ENCODE measurements at regions not wholly inside any gene's neighbourhood (a gene's known extent, or its start where the extent isn't known, plus 50 kb on each side); places are given as distances from the start of the nearest gene placed in this dataset.

- Histone ChIP-seq H3K4me2 (replicated peaks; ENCODE audit: low read depth, low read length, poor library complexity, severe bottlenecking) (no peak overlapping the region), H3K27me3 (replicated peaks in 1 of 4; ENCODE audit: control extremely low read depth in 1 of 4, control insufficient read depth in 3 of 4, insufficient read depth in 4 of 4, low read length in 3 of 4) (no peaks in the 10 kb centered on the region), H3K79me2 (ENCODE audit: control insufficient read depth, insufficient read depth, low read length) (no peaks in the 10 kb centered on the region), H2AFZ (ENCODE audit: insufficient read depth, low read depth, low read length, poor library complexity, severe bottlenecking) (no peak overlapping the region), H3K9me3 (ENCODE audit: control extremely low read depth in 1 of 3, control insufficient read depth in 2 of 3, insufficient read depth in 1 of 3, low read length in 2 of 3) (no peaks in the 10 kb centered on the region), H4K20me1 (ENCODE audit: control insufficient read depth, insufficient read depth, low read length, poor library complexity, severe bottlenecking) (no peaks in the 10 kb centered on the region), H3K36me3 (replicated peaks in 1 of 2; ENCODE audit: control extremely low read depth in 1 of 2, control insufficient read depth in 1 of 2, extremely low read depth in 1 of 2, insufficient read depth in 2 of 2, low read length in 1 of 2) (no peaks in the 10 kb centered on the region), H3K4me3 (ENCODE audit: control extremely low read depth in 1 of 5, extremely low read depth in 1 of 5, insufficient read depth in 1 of 5, low read depth in 2 of 5, low read length in 4 of 5) (no peak overlapping the region), H3K27ac (ENCODE audit: low read length in 2 of 2) (no peak overlapping the region), H3K4me1 (ENCODE audit: control insufficient read depth in 2 of 2, insufficient read depth in 2 of 2, low read length in 2 of 2) (no peaks in the 10 kb centered on the region), H3K9ac (ENCODE audit: low read length) (no peak overlapping the region)
- ChIA-PET POLR2A (no interaction called here), CTCF (no interaction called here)
- Mint-ChIP-seq H3K27ac (no peak overlapping the region), H3K9me3 (ENCODE audit: insufficient read depth) (no peaks in the 10 kb centered on the region), H3K27me3 (no peaks in the 10 kb centered on the region), H3K4me1 (no peaks in the 10 kb centered on the region), H3K4me3 (no peak overlapping the region)
- DNase-seq = no peak
- TF ChIP-seq EZH2 (IDR thresholded peaks at IDR 0.05; ENCODE audit: borderline replicate concordance, insufficient read depth, low read depth, low read length, poor library complexity, severe bottlenecking) = no peak
- TF ChIP-seq CTCF (IDR thresholded peaks at IDR 0.05) = no peak
- ATAC-seq (ENCODE audit: low read depth) = no peak
- WGBS (ENCODE audit: insufficient coverage) = 67% methylated on average over 2 of the region's 3 CpGs
- intact Hi-C loops (cut with micrococcal nuclease) = no loop called here
Measured at GRCh38 chr4:114312338-114312737, 286.3 kb upstream of the UGT8 start.

GRCh38 chr4:114316789-114317188, 281.8 kb upstream of the UGT8 start:
- no peak for DNase-seq
- no peaks in the 10 kb centered on the region for H3K4me1 Mint-ChIP-seq
- ATAC-seq (ENCODE audit: low read depth) = no peak
- ChIA-PET POLR2A (no interaction called here), CTCF (no interaction called here)
- no peak overlapping the region for H3K4me3 Mint-ChIP-seq
- Histone ChIP-seq H4K20me1 (ENCODE audit: control insufficient read depth, insufficient read depth, low read length, poor library complexity, severe bottlenecking) (no peaks in the 10 kb centered on the region), H3K27ac (ENCODE audit: low read length in 2 of 2) (no peak overlapping the region), H3K79me2 (ENCODE audit: control insufficient read depth, insufficient read depth, low read length) (no peaks in the 10 kb centered on the region), H2AFZ (ENCODE audit: insufficient read depth, low read depth, low read length, poor library complexity, severe bottlenecking) (no peak overlapping the region), H3K4me2 (replicated peaks; ENCODE audit: low read depth, low read length, poor library complexity, severe bottlenecking) (no peak overlapping the region), H3K9me3 (ENCODE audit: control extremely low read depth in 1 of 3, control insufficient read depth in 2 of 3, insufficient read depth in 1 of 3, low read length in 2 of 3) (peaks cover 0 to 1% (median 0%) of the 10 kb centered on the region in 3 donors), H3K27me3 (replicated peaks in 1 of 4; ENCODE audit: control extremely low read depth in 1 of 4, control insufficient read depth in 3 of 4, insufficient read depth in 4 of 4, low read length in 3 of 4) (no peaks in the 10 kb centered on the region), H3K4me3 (ENCODE audit: control extremely low read depth in 1 of 5, extremely low read depth in 1 of 5, insufficient read depth in 1 of 5, low read depth in 2 of 5, low read length in 4 of 5) (no peak overlapping the region), H3K36me3 (replicated peaks in 1 of 2; ENCODE audit: control extremely low read depth in 1 of 2, control insufficient read depth in 1 of 2, extremely low read depth in 1 of 2, insufficient read depth in 2 of 2, low read length in 1 of 2) (no peaks in the 10 kb centered on the region), H3K9ac (ENCODE audit: low read length) (no peak overlapping the region), H3K4me1 (ENCODE audit: control insufficient read depth in 2 of 2, insufficient read depth in 2 of 2, low read length in 2 of 2) (no peaks in the 10 kb centered on the region)
- intact Hi-C loops (cut with micrococcal nuclease) = no loop called here
- no peaks in the 10 kb centered on the region for H3K27me3 Mint-ChIP-seq
- H3K9me3 Mint-ChIP-seq (ENCODE audit: insufficient read depth) = no peaks in the 10 kb centered on the region
- no peak for TF ChIP-seq CTCF (IDR thresholded peaks at IDR 0.05)
- TF ChIP-seq EZH2 (IDR thresholded peaks at IDR 0.05; ENCODE audit: borderline replicate concordance, insufficient read depth, low read depth, low read length, poor library complexity, severe bottlenecking) = no peak
- no peak overlapping the region for H3K27ac Mint-ChIP-seq
